Islet of Langerhans (tissue), 1 donor: ENCODE measurements at regions not wholly inside any gene's neighbourhood (a gene's known extent, or its start where the extent isn't known, plus 50 kb on each side); places are given as distances from the start of the nearest gene placed in this dataset.
"Not testable (repeated sequence)": the region's sequence is repeated elsewhere in the genome, so short reads cannot be mapped to it uniquely, and the experiment has no call there.

Source experiments
- FAIRE-seq: peaks from one replicate; lab custom pipeline; 2011; peaks lifted over from hg19 to GRCh38; lab: Jason Lieb, UNC

DNA sequence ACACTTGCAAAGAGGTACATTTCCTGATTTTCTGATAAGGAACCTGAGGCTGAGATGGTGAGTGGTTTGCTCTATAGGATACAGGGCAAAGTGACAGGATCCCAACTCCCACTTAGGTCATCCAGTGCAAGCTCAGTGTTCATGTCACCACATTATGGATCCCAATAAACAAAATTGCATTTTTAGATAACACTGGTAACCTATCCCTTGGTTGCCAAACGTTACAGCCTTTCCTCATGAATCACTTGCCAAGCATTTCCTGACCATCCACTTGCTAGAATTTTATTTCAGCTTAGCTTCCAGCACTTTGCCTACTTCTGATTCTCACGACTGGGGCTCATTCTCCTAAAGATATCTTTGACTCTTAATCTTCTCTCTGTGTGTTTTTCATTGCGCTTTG, 131.4 kb upstream of the ODAD2 start:
- FAIRE-seq = no peak

DNA sequence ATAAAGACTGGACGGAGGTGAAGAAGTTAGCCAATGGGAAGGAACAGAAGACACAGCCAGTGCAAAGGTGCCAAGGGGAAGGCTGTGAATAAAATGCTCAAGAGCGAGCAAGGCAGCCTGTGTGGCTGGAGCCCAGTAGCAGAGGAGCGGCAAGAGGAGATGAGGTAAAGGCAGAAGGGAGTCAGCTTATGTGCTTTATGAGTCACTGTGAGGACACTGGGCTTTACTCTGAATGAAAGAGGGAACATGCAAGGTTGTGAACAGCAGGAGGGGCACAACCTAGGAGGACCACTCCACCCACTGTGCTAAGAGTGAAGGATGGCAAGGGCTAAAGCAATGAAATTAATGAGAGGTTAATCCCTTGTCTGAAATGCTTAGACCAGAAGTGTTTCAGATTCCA, 129.0 kb upstream of the ODAD2 start:
- no peak for FAIRE-seq

GRCh38 chr10:28125701-28126100, 126.8 kb upstream of the ODAD2 start:
- FAIRE-seq = no peak

- no peak for FAIRE-seq
Observed at GRCh38 chr10:28120795-28121194, 121.9 kb upstream of the ODAD2 start.

DNA sequence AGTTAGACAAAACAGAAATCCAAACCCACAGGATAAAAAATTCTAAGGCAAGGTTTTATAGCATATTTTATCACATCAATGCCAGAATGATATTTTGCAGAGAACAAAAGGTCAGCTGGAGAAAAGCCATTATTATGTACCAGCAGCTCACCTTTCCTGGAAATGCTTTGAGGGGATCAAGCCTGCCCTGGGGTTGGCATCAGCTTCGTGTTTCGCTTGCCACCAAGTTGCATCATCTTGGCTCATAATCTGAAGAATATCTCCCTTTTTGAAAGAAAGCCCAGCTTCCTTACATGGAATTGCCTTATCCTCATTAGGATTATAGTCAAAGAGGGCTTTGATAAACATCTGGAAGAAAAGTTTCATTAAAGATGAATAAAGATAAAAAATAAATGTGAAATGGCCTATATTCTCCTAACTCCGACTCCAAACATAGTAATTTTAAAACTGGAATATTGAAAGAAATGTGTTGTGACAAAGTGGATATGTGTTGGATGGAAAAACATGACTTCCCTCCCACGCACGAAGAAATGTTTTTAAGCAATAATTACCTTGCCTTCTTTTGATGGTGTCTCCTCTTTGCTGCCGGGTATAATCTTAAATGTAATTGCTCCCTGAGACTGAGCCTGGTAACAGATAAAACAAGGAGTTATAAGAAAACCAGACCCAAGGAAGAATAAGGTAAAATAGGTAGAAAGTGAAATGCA, 121.3 kb upstream of the ODAD2 start:
- no peak for FAIRE-seq

DNA sequence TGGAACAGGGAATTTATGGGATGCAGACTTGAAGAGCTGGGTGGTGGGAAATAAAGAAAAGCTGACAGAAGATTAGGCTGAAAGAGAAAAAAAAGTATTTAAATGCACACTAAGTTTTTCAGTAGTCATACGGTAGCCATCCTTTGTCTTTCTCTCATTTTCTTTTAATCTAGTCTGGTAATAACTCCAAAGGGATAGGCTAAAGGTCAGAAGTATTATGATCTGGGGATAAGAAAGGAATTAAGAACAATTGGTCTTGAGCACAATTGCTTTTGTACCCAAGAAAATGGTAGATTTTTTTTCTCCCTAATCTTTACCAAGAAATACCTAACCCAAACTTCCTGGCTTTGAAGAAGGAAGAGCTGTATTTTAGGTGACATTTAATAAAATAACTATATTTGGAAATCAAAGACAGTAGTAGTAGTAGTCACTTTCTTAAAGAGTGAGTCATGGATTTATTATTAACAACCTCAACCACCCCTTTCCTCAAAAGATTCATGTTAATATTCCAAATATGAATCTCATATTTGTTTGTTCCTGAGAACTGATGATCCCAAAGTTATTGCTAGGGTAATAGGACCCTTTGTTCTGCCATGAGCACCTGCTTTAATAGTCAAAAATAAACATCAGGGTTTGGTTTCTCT, 120.2 kb upstream of the ODAD2 start:
- FAIRE-seq = no peak

GRCh38 chr10:28113202-28113601, 114.3 kb upstream of the ODAD2 start:
- FAIRE-seq = no peak

- FAIRE-seq = no peak
Observed at GRCh38 chr10:28111712-28112111, 112.8 kb upstream of the ODAD2 start.

- no peak for FAIRE-seq
Observed at GRCh38 chr10:28105561-28105960, 106.7 kb upstream of the ODAD2 start.

DNA sequence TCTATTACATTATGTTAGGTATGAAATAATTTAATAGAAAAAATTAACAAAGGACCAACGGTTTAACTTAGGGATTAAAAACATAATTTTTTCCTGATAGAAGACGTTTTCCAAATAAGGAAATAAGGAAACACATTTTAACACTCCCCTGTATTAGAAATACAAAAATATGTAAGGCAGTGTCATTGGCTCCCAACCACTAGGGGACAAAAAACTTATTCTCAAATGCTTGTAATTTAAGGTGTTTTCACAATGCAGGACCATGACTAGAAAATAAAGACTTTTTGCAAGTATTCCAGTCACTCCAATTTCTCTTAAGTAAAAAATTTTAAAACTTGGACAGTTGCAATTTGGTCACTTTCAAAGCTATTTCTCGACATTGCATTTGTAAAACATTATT, 98.8 kb upstream of the ODAD2 start:
- FAIRE-seq = no peak

GRCh38 chr10:28095791-28096378, 97.0 kb upstream of the ODAD2 start:
- FAIRE-seq = no peak

GRCh38 chr10:28094121-28094520, 95.2 kb upstream of the ODAD2 start:
- FAIRE-seq = no peak

GRCh38 chr10:28091913-28092312, 93.0 kb upstream of the ODAD2 start:
- no peak for FAIRE-seq

GRCh38 chr10:28090506-28090905, 91.6 kb upstream of the ODAD2 start:
- no peak for FAIRE-seq

- no peak for FAIRE-seq
Observed at GRCh38 chr10:28089467-28089866, 90.6 kb upstream of the ODAD2 start.

GRCh38 chr10:28087661-28088351, 88.9 kb upstream of the ODAD2 start:
- no peak for FAIRE-seq

DNA sequence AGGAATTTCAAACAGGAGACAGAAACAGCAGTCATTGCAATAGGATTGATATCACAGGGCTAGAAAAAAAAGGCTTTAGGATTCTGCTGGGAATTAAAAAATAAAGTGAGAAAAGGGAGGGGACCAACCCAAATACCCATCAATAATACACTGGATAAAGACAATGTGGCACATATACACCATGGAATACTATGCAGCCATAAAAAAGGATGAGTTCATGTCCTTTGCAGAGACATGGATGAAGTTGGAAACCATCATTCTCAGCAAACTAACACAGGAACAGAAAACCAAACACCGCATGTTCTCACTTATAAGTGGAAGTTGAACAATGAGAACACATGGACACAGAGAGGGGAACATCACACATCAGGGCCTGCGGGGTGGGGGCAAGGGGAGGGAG, 86.9 kb upstream of the ODAD2 start:
- not testable (repeated sequence) for FAIRE-seq

- no peak for FAIRE-seq
Observed at GRCh38 chr10:28082885-28083284, 84.0 kb upstream of the ODAD2 start.

- FAIRE-seq = no peak
Observed at GRCh38 chr10:28082316-28082715, 83.4 kb upstream of the ODAD2 start.

DNA sequence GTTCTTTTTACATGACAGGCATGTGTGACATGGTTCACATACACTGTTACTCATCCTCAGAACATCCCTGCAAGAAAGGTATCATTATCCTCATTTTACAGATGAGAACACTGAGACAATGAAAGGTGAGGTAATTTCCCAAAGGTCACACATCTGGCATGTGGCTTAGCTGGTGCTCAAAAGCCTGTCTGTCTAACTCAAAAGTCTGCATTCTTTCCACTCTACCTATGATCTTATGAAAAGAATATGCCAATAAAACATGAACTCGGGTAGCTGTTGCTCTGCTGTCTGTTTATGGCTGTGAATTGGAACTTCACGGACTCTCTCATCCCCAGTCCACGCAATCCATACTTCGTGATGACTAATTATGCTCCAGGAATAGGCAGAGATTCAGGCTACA, 79.0 kb upstream of the ODAD2 start:
- no peak for FAIRE-seq

GRCh38 chr10:28075424-28075823, 76.5 kb upstream of the ODAD2 start:
- FAIRE-seq = no peak

DNA sequence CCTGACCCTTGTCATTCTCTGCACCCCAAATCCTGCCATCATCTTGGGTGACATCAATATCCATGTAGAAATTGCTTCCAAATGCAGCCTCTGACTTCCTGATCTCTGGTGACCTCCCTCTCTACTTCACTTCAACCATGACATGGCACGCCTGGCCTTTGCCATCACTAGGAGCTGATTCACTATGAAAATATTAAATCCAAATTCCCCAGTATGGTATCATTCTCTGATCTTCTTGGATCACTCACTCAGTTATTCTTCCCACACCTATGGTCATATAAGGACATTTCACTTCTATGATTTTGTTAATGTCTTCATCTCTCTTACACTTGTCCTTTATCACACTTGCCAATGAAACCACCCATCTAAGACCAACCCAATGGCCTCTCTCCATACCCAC, 73.7 kb upstream of the ODAD2 start:
- no peak for FAIRE-seq

DNA sequence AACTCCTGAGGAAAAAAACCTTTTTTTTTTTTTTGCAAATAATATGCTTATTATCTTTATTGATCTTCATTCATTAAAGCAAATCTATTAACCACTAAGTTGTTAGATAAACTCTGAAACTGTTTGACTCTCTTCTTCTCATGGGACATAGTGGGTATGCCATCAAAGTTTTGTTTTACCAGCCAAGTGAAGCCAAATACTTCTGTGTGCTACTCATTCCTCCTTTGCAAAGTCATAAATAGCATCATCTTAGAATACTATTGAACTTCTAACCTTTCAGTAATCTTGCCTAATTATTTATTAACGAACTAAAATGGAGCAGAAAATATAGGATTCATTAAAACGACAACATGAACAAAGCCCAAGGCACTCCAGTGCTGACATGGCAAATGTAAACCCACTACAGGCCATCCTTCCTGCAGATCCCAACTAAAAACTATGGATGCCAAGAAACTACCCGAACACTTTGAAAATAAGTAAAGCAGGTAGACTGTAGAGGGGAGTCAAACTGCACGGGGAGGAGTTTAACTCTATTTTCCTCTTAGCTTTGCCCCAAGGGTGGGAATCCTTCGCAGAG, 61.2 kb upstream of the ODAD2 start:
- no peak for FAIRE-seq
